HG03060 (cell line): ENCODE measurements at regions not wholly inside any gene's neighbourhood (a gene's known extent, or its start where the extent isn't known, plus 50 kb on each side); places are given as distances from the start of the nearest gene placed in this dataset.

ENCODE experiments used
- ATAC-seq: cut with Tn5 transposase; IDR thresholded peaks from one replicate; pipeline ENCODE4 v1.9.1; 2021; ENCODE audit warnings: low read depth, moderate number of reproducible peaks; ENCODE audit not compliant: unreplicated experiment

DNA sequence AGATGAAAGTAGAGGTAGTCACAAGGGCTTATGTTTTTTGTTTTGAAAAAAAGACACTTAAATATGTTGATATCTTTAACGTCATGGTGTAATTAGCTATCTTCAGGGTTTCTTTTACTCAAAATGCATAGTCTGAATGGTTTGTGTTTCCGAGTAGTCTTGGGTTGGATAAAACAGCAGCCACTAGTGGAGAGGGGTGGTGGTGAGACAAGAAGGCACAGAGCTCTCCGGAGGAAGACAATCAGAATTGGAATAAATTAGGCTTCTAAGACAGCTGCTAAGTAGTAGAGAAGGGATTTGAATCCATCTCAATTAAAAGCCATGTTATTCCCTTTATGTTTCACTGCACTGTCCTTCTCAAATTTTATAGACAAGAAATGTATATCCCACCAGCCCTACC is 240.4 kb upstream of the VEGFC start:
- ATAC-seq, result no peak

- no peak for ATAC-seq
Measured at GRCh38 chr4:177033632-177034031, 240.9 kb upstream of the VEGFC start.

- ATAC-seq, result no peak
Measured at GRCh38 chr4:177041356-177041755, 248.6 kb upstream of the VEGFC start.

- peak; percentile 84 for ATAC-seq
Measured at GRCh38 chr4:177047070-177047850, 254.5 kb upstream of the VEGFC start.

- ATAC-seq, result no peak
Measured at GRCh38 chr4:177047851-177048174, 255.1 kb upstream of the VEGFC start.

GRCh38 chr4:177051473-177052060 is 258.1 kb upstream of the NEIL3 start:
- ATAC-seq, result peak; percentile 74

DNA sequence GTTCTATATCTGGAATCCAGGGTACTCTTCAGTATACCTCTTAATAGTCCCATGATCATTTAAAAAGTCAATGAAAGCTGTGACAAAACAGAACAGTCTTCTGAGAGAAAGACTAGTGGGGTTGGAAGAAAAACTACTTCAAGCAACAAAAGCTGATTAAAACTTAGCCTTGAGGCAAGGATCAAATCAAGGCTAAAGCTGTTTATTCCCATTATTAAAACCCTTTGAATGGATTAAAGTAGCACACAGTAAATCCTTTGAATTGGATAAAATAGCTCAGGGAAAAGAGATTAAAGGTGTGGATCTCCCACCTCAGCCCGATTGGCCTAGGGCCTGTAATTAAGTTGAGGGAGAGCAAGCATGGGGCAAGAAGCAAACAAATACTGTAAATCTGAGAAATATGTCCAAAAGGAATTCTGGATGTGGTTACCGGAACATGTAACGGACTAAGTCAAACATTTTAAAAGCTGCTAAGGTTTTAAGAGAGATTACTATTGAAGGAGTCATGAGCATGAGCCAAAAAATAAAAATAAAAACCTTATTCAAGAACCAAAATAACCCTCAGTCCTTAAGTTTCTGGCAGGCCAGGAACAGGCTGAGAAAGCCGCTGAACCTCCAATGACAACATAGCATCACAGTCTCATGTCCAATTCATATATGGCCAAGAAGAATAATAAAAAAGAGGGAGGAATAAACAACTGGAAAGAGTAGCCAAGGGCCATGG is 257.3 kb upstream of the NEIL3 start:
- ATAC-seq, result no peak

- no peak for ATAC-seq
Measured at GRCh38 chr4:177057186-177057585, 252.5 kb upstream of the NEIL3 start.

- no peak for ATAC-seq
Measured at GRCh38 chr4:177064116-177064515, 245.6 kb upstream of the NEIL3 start.

DNA sequence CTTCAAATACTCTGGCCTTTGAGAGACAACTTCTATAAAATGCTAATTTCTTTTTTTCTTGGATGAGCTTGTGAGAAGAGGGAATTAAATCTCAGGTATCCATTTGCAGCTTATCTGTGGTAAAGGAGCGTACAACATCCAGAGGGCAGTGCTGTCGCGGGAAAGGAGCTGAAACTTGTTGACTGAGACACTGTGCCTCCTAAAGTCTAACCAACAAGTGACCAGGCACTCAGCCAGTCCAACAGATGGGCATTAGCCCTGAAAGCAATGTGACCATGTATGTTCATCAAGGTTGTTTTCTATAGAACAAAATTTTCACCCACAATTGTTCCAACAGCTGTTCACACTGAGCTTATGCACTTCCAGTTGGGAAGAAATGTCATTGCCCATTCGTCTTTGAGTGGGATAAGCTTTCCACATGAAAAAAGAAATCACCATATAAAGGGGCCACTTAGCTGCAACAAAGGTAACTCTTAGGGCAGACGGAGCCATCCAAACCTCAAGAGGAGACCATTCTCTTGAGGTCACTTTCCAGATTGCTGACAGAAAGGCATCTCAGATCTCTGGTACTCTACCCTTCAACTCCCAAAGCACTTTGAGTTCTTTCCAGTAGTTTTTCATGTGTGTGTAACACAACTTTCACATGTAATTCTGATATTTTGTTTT is 244.8 kb upstream of the NEIL3 start:
- no peak for ATAC-seq

DNA sequence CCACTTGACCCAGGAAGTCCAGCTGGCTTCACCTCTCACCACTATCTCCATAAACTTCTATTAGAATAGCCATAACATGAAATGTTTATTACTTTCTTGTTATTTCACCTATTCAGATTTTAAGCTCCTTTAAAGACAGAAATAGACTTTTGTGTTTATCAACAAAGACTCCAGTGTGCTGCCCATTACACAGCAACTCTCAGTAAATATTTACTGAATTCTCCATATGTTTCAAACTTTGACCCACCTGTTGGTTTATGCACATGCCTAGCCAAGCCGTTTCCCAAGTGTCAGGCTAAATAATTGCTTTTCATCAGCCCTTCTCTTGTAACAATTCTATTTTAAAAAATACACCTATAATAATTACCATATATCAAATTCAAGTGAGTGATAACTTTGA is 242.9 kb upstream of the NEIL3 start:
- ATAC-seq, result no peak

DNA sequence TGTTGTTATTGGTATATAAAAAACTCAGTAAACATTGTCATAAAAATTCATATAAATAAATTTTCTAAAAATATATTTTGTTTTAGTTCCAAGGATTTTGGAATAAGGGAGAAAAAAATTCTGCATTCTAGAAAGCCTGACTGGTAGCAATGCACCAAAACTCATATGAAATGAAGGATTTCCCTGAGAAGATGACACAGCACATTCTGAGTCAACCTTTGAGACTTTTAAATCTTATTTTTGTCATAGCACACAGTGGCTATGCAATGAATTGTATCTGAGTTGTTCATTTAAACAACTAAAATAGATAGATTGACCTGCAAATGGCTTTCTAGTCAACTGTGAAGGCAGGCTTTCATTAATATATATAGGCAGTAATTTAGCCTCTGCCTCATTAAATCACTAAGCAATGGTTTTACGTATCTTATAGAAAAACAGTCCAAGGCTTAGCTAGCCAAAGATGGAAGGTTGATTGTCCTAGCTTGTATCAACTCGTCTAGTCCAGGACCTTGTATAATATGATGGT is 239.1 kb upstream of the NEIL3 start:
- no peak for ATAC-seq

- no peak for ATAC-seq
Measured at GRCh38 chr4:177077095-177077971, 232.3 kb upstream of the NEIL3 start.

DNA sequence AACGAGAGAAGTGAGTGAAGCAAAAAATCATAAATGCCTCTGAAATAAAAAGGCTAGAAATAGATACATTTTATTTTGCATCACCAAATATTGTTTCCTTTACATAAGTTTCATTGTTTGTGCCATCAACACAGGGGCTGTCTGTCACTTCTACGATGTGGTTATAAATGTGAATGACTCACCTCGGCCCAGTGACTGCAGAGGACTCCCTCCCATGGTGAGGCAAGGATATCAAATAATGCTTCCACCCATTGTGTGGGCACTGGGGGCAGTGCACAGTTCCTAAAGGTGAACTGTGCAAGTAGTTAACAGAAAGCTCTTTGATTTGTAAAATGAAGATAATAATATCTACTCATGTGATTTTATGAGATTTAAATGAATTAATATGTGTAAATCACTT is 230.3 kb upstream of the NEIL3 start:
- no peak for ATAC-seq

DNA sequence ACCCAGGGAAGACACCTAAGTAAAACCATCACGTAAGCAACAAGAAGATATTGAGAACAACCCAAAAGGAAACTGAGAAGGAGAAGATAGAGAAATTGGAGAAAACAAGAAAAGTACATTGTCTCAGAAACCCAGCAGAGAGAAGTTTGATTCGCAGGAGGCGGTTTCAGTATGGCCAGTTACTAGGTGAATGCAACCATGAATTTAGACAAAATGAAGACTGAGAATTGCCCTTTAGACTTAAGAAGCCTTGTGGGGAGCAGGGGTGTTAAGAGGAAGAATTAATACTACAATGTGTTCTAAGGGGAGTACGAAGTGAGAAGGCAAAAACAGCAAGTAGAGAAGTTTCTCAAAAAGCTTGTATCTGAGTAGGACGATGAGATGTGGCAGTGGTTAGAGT is 229.3 kb upstream of the NEIL3 start:
- no peak for ATAC-seq

GRCh38 chr4:177087060-177087459 is 222.6 kb upstream of the NEIL3 start:
- ATAC-seq, result no peak

DNA sequence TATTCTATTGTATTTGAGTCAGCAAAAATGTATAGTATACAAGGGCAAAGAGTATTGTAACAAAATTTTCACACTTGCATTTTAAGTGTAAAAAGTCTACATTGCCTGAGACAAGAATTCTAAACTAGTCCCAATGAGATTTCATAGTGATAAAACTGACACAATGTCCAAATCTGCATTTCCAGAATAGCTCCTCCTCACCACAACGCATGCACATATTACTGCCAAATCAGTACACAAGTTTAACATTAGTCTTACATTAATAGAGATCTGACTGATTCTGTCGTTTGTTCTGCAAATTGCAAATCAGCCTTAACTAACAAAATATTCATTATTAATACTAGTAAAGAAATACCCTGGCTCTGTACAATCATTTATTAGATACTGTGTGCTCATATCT is 222.2 kb upstream of the NEIL3 start:
- no peak for ATAC-seq

- no peak for ATAC-seq
Measured at GRCh38 chr4:177091515-177091914, 218.2 kb upstream of the NEIL3 start.

- no peak for ATAC-seq
Measured at GRCh38 chr4:177092807-177093206, 216.9 kb upstream of the NEIL3 start.

GRCh38 chr4:177093964-177094363 is 215.7 kb upstream of the NEIL3 start:
- no peak for ATAC-seq
